ENCODE measurements at regions not wholly inside any gene's neighbourhood (a gene's known extent, or its start where the extent isn't known, plus 50 kb on each side); places are given as distances from the start of the nearest gene placed in this dataset.

- TF ChIP-seq CTCF (conservative IDR thresholded peaks at IDR 0.05; ENCODE audit: low read depth in 2 of 2) (no peak), NANOG (IDR thresholded peaks at IDR 0.05; ENCODE audit: borderline replicate concordance) (no peak), POLR2AphosphoS5 (IDR thresholded peaks at IDR 0.05; ENCODE audit: low read depth) (no peak), EZH2phosphoT487 (IDR thresholded peaks at IDR 0.05; ENCODE audit: unreplicated experiment) (no peak), EZH2 (IDR thresholded peaks at IDR 0.05; ENCODE audit: low read depth, unreplicated experiment) (no peak), REST (IDR thresholded peaks at IDR 0.05; ENCODE audit: unreplicated experiment) (no peak), JUNB (IDR thresholded peaks at IDR 0.05; ENCODE audit: unreplicated experiment) (no peak), CREB1 (CRISPR knock-in tag; IDR thresholded peaks at IDR 0.05; ENCODE audit: low read depth) (no peak), ZNF114 (CRISPR knock-in tag; IDR thresholded peaks at IDR 0.05) (no peak)
Measured at GRCh38 chr21:24179110-24179509, 1428.2 kb downstream of the MRPL39 start.

All from GM23338 (cell line).